HUES6 (cell line): ENCODE measurements at regions not wholly inside any gene's neighbourhood (a gene's known extent, or its start where the extent isn't known, plus 50 kb on each side); places are given as distances from the start of the nearest gene placed in this dataset.
"Not testable (repeated sequence)": the region's sequence is repeated elsewhere in the genome, so short reads cannot be mapped to it uniquely, and the experiment has no call there.

ENCODE experiments used
- H3K27ac ChIP-seq: 2 replicates; pipeline ENCODE4 v1.7.0; 2013; ENCODE audit warnings: low read depth, mild to moderate bottlenecking, low read length, inconsistent platforms
- H3K27me3 ChIP-seq: 2 replicates; pipeline ENCODE4 v1.6.1; 2013; ENCODE audit warnings: low read length; ENCODE audit not compliant: control insufficient read depth, insufficient read depth
- H3K36me3 ChIP-seq: 2 replicates; pipeline ENCODE4 v1.6.1; 2013; ENCODE audit warnings: low read length; ENCODE audit not compliant: control insufficient read depth, insufficient read depth
- H3K4me1 ChIP-seq: 2 replicates; pipeline ENCODE4 v1.6.1; 2013; ENCODE audit warnings: low read length; ENCODE audit not compliant: control insufficient read depth, insufficient read depth
- H3K4me3 ChIP-seq: 2 replicates; pipeline ENCODE4 v1.5.1; 2013; ENCODE audit warnings: low read depth, low read length
- H3K9ac ChIP-seq: one replicate; pipeline ENCODE4 v1.6.1; 2013; ENCODE audit warnings: mild to moderate bottlenecking, low read length
- H3K9me3 ChIP-seq: 2 replicates; pipeline ENCODE4 v1.6.1; 2013; ENCODE audit warnings: low read depth, low read length; ENCODE audit not compliant: control insufficient read depth, insufficient read depth

- H3K9me3 ChIP-seq, H3K36me3 ChIP-seq, H3K9ac ChIP-seq, H3K4me3 ChIP-seq, H3K27ac ChIP-seq, H3K27me3 ChIP-seq, H3K4me1 ChIP-seq: not testable (repeated sequence)
These were observed 91.9 kb upstream of the NXPH2 start for GRCh38 chr2:138872116-138872515.

GRCh38 chr2:138871312-138871711 lies 91.1 kb upstream of the NXPH2 start:
- no peaks in the 10 kb centered on the region for H3K9me3 ChIP-seq
- no peak overlapping the region for H3K27ac ChIP-seq
- H3K36me3 ChIP-seq, result no peaks in the 10 kb centered on the region
- no peak overlapping the region for H3K9ac ChIP-seq
- H3K4me1 ChIP-seq, result no peaks in the 10 kb centered on the region
- H3K4me3 ChIP-seq, result no peak overlapping the region
- H3K27me3 ChIP-seq, result no peaks in the 10 kb centered on the region

GRCh38 chr2:138867341-138867740 lies 87.2 kb upstream of the NXPH2 start:
- Histone ChIP-seq H3K9ac (no peak overlapping the region), H3K36me3 (no peaks in the 10 kb centered on the region), H3K4me3 (no peak overlapping the region), H3K27ac (no peak overlapping the region), H3K4me1 (no peaks in the 10 kb centered on the region), H3K9me3 (no peaks in the 10 kb centered on the region), H3K27me3 (no peaks in the 10 kb centered on the region)

GRCh38 chr2:138866797-138867196 lies 86.6 kb upstream of the NXPH2 start:
- H3K27me3 ChIP-seq, result no peaks in the 10 kb centered on the region
- no peak overlapping the region for H3K9ac ChIP-seq
- H3K9me3 ChIP-seq, result no peaks in the 10 kb centered on the region
- no peak overlapping the region for H3K27ac ChIP-seq
- H3K4me1 ChIP-seq, result no peaks in the 10 kb centered on the region
- no peak overlapping the region for H3K4me3 ChIP-seq
- H3K36me3 ChIP-seq, result no peaks in the 10 kb centered on the region

- no peak overlapping the region for H3K4me3 ChIP-seq
- H3K4me1 ChIP-seq, result no peaks in the 10 kb centered on the region
- H3K9me3 ChIP-seq, result no peaks in the 10 kb centered on the region
- no peaks in the 10 kb centered on the region for H3K36me3 ChIP-seq
- no peaks in the 10 kb centered on the region for H3K27me3 ChIP-seq
- no peak overlapping the region for H3K9ac ChIP-seq
- no peak overlapping the region for H3K27ac ChIP-seq
These were observed 73.6 kb upstream of the NXPH2 start for GRCh38 chr2:138853761-138854160.

- Histone ChIP-seq H3K4me1 (no peaks in the 10 kb centered on the region), H3K4me3 (no peak overlapping the region), H3K27ac (no peak overlapping the region), H3K9me3 (no peaks in the 10 kb centered on the region), H3K36me3 (no peaks in the 10 kb centered on the region), H3K9ac (no peak overlapping the region), H3K27me3 (no peaks in the 10 kb centered on the region)
These were observed 73.1 kb upstream of the NXPH2 start for GRCh38 chr2:138853296-138853695.

GRCh38 chr2:138846216-138846821 lies 66.1 kb upstream of the NXPH2 start:
- no peaks in the 10 kb centered on the region for H3K36me3 ChIP-seq
- H3K4me1 ChIP-seq, result no peaks in the 10 kb centered on the region
- no peaks in the 10 kb centered on the region for H3K27me3 ChIP-seq
- H3K9ac ChIP-seq, result no peak overlapping the region
- no peak overlapping the region for H3K4me3 ChIP-seq
- H3K9me3 ChIP-seq, result no peaks in the 10 kb centered on the region
- no peak overlapping the region for H3K27ac ChIP-seq

- H3K27me3 ChIP-seq, result no peaks in the 10 kb centered on the region
- H3K4me3 ChIP-seq, result no peak overlapping the region
- H3K4me1 ChIP-seq, result peaks cover 3% of the 10 kb centered on the region; the same call in 1 of the 2 replicates
- no peak overlapping the region for H3K9ac ChIP-seq
- no peaks in the 10 kb centered on the region for H3K9me3 ChIP-seq
- no peaks in the 10 kb centered on the region for H3K36me3 ChIP-seq
- no peak overlapping the region for H3K27ac ChIP-seq
These were observed 62.2 kb upstream of the NXPH2 start for GRCh38 chr2:138842341-138842740.

GRCh38 chr2:138841459-138841858 lies 61.3 kb upstream of the NXPH2 start:
- H3K27me3 ChIP-seq, result no peaks in the 10 kb centered on the region
- no peak overlapping the region for H3K27ac ChIP-seq
- no peaks in the 10 kb centered on the region for H3K36me3 ChIP-seq
- peaks cover 3% of the 10 kb centered on the region; the same call in 1 of the 2 replicates for H3K4me1 ChIP-seq
- no peaks in the 10 kb centered on the region for H3K9me3 ChIP-seq
- H3K9ac ChIP-seq, result no peak overlapping the region
- H3K4me3 ChIP-seq, result no peak overlapping the region

GRCh38 chr2:138838851-138839620 lies 58.8 kb upstream of the NXPH2 start:
- Histone ChIP-seq H3K4me3 (no peak overlapping the region), H3K4me1 (peaks cover 3% of the 10 kb centered on the region; the same call in 1 of the 2 replicates), H3K27ac (no peak overlapping the region), H3K27me3 (no peaks in the 10 kb centered on the region), H3K9ac (no peak overlapping the region), H3K36me3 (no peaks in the 10 kb centered on the region), H3K9me3 (no peaks in the 10 kb centered on the region)

- Histone ChIP-seq H3K9me3 (no peaks in the 10 kb centered on the region), H3K27me3 (no peaks in the 10 kb centered on the region), H3K36me3 (no peaks in the 10 kb centered on the region), H3K4me3 (no peak overlapping the region), H3K27ac (no peak overlapping the region), H3K9ac (no peak overlapping the region), H3K4me1 (no peaks in the 10 kb centered on the region)
These were observed 51.5 kb upstream of the NXPH2 start for GRCh38 chr2:138831691-138832090.
